Iris pigment epithelial cell (primary cell): ENCODE measurements at regions not wholly inside any gene's neighbourhood (a gene's known extent, or its start where the extent isn't known, plus 50 kb on each side); places are given as distances from the start of the nearest gene placed in this dataset.

Experiments
- DNase-seq: peaks from one replicate; pipeline ENCODE4 v3.0.0-alpha.2; 2011; ENCODE audit warnings: low read depth

- no peak for DNase-seq
Measured at GRCh38 chr2:59449274-59449673, 1104.2 kb downstream of the BCL11A start.

GRCh38 chr2:59440491-59440890, 1113.0 kb downstream of the BCL11A start:
- no peak for DNase-seq

- DNase-seq: no peak
Measured at GRCh38 chr2:59435635-59436034, 1117.8 kb downstream of the BCL11A start.

- no peak for DNase-seq
Measured at GRCh38 chr2:59428940-59429339, 1124.5 kb downstream of the BCL11A start.

GRCh38 chr2:59427980-59428379, 1125.5 kb downstream of the BCL11A start:
- DNase-seq: no peak

GRCh38 chr2:59425247-59425646, 1128.2 kb downstream of the BCL11A start:
- DNase-seq: peak; percentile 0

GRCh38 chr2:59413751-59414570, 1139.5 kb downstream of the BCL11A start:
- DNase-seq: no peak

- no peak for DNase-seq
Measured at GRCh38 chr2:59399126-59399525, 1154.3 kb downstream of the BCL11A start.

GRCh38 chr2:59398081-59398480, 1155.4 kb downstream of the BCL11A start:
- DNase-seq: no peak

- no peak for DNase-seq
Measured at GRCh38 chr2:59395119-59395518, 1154.0 kb upstream of the FANCL start.

GRCh38 chr2:59391896-59392295, 1150.8 kb upstream of the FANCL start:
- no peak for DNase-seq

- DNase-seq: no peak
Measured at GRCh38 chr2:59390581-59390980, 1149.5 kb upstream of the FANCL start.

- DNase-seq: peak; percentile 55
Measured at GRCh38 chr2:59389240-59389639, 1148.1 kb upstream of the FANCL start.

- no peak for DNase-seq
Measured at GRCh38 chr2:59385971-59386370, 1144.8 kb upstream of the FANCL start.

- DNase-seq: no peak
Measured at GRCh38 chr2:59383473-59383872, 1142.3 kb upstream of the FANCL start.

- DNase-seq: no peak
Measured at GRCh38 chr2:59378127-59378526, 1137.0 kb upstream of the FANCL start.

- DNase-seq: no peak
Measured at GRCh38 chr2:59366288-59366687, 1125.2 kb upstream of the FANCL start.

GRCh38 chr2:59354498-59354897, 1113.4 kb upstream of the FANCL start:
- no peak for DNase-seq

GRCh38 chr2:59353306-59353921, 1112.3 kb upstream of the FANCL start:
- DNase-seq: no peak

- DNase-seq: no peak
Measured at GRCh38 chr2:59342166-59342565, 1101.0 kb upstream of the FANCL start.

GRCh38 chr2:59339837-59340207, 1098.7 kb upstream of the FANCL start:
- no peak for DNase-seq

GRCh38 chr2:59339121-59339836, 1098.2 kb upstream of the FANCL start:
- DNase-seq: no peak

- no peak for DNase-seq
Measured at GRCh38 chr2:59333007-59333406, 1091.9 kb upstream of the FANCL start.
